ENCODE measurements at regions not wholly inside any gene's neighbourhood (a gene's known extent, or its start where the extent isn't known, plus 50 kb on each side); places are given as distances from the start of the nearest gene placed in this dataset.

- H3K9ac ChIP-seq (ENCODE audit: low read depth in 1 of 2, low read length in 2 of 2) = no peak overlapping the region
- H3K4me1 ChIP-seq (ENCODE audit: control insufficient read depth in 1 of 2, insufficient read depth in 2 of 2, low read length in 2 of 2) = no peaks in the 10 kb centered on the region
- no peak overlapping the region for H3K27ac ChIP-seq (ENCODE audit: low read depth, low read length)
- H3K9me3 ChIP-seq (ENCODE audit: control insufficient read depth in 1 of 2, low read length in 2 of 2) = no peaks in the 10 kb centered on the region
- H3K36me3 ChIP-seq (ENCODE audit: control insufficient read depth in 1 of 2, insufficient read depth in 2 of 2, low read length in 2 of 2) = no peaks in the 10 kb centered on the region
- no peaks in the 10 kb centered on the region for H3K27me3 ChIP-seq (ENCODE audit: control insufficient read depth in 1 of 2, insufficient read depth in 2 of 2, low read length in 2 of 2)
- no peak overlapping the region for H3K4me3 ChIP-seq (ENCODE audit: low read depth in 1 of 2, low read length in 2 of 2)
Observed at GRCh38 chr4:79689740-79690139, 281.7 kb upstream of the GK2 start.

GRCh38 chr4:79688691-79689090, 280.7 kb upstream of the GK2 start:
- Histone ChIP-seq H3K36me3 (ENCODE audit: control insufficient read depth in 1 of 2, insufficient read depth in 2 of 2, low read length in 2 of 2) (no peaks in the 10 kb centered on the region), H3K4me1 (ENCODE audit: control insufficient read depth in 1 of 2, insufficient read depth in 2 of 2, low read length in 2 of 2) (no peaks in the 10 kb centered on the region), H3K27ac (ENCODE audit: low read depth, low read length) (no peak overlapping the region), H3K9ac (ENCODE audit: low read depth in 1 of 2, low read length in 2 of 2) (no peak overlapping the region), H3K27me3 (ENCODE audit: control insufficient read depth in 1 of 2, insufficient read depth in 2 of 2, low read length in 2 of 2) (no peaks in the 10 kb centered on the region), H3K9me3 (ENCODE audit: control insufficient read depth in 1 of 2, low read length in 2 of 2) (no peaks in the 10 kb centered on the region), H3K4me3 (ENCODE audit: low read depth in 1 of 2, low read length in 2 of 2) (no peak overlapping the region)

GRCh38 chr4:79687006-79687405, 279.0 kb upstream of the GK2 start:
- Histone ChIP-seq H3K4me3 (ENCODE audit: low read depth in 1 of 2, low read length in 2 of 2) (no peak overlapping the region), H3K4me1 (ENCODE audit: control insufficient read depth in 1 of 2, insufficient read depth in 2 of 2, low read length in 2 of 2) (no peaks in the 10 kb centered on the region), H3K36me3 (ENCODE audit: control insufficient read depth in 1 of 2, insufficient read depth in 2 of 2, low read length in 2 of 2) (no peaks in the 10 kb centered on the region), H3K9ac (ENCODE audit: low read depth in 1 of 2, low read length in 2 of 2) (no peak overlapping the region), H3K9me3 (ENCODE audit: control insufficient read depth in 1 of 2, low read length in 2 of 2) (no peaks in the 10 kb centered on the region), H3K27ac (ENCODE audit: low read depth, low read length) (no peak overlapping the region), H3K27me3 (ENCODE audit: control insufficient read depth in 1 of 2, insufficient read depth in 2 of 2, low read length in 2 of 2) (no peaks in the 10 kb centered on the region)

- H3K36me3 ChIP-seq (ENCODE audit: control insufficient read depth in 1 of 2, insufficient read depth in 2 of 2, low read length in 2 of 2) = no peaks in the 10 kb centered on the region
- H3K27ac ChIP-seq (ENCODE audit: low read depth, low read length) = no peak overlapping the region
- no peaks in the 10 kb centered on the region for H3K4me1 ChIP-seq (ENCODE audit: control insufficient read depth in 1 of 2, insufficient read depth in 2 of 2, low read length in 2 of 2)
- H3K27me3 ChIP-seq (ENCODE audit: control insufficient read depth in 1 of 2, insufficient read depth in 2 of 2, low read length in 2 of 2) = no peaks in the 10 kb centered on the region
- no peak overlapping the region for H3K4me3 ChIP-seq (ENCODE audit: low read depth in 1 of 2, low read length in 2 of 2)
- no peaks in the 10 kb centered on the region for H3K9me3 ChIP-seq (ENCODE audit: control insufficient read depth in 1 of 2, low read length in 2 of 2)
- no peak overlapping the region for H3K9ac ChIP-seq (ENCODE audit: low read depth in 1 of 2, low read length in 2 of 2)
Observed at GRCh38 chr4:79685542-79685941, 277.5 kb upstream of the GK2 start.

GRCh38 chr4:79684516-79684915, 276.5 kb upstream of the GK2 start:
- no peaks in the 10 kb centered on the region for H3K4me1 ChIP-seq (ENCODE audit: control insufficient read depth in 1 of 2, insufficient read depth in 2 of 2, low read length in 2 of 2)
- H3K9me3 ChIP-seq (ENCODE audit: control insufficient read depth in 1 of 2, low read length in 2 of 2) = no peaks in the 10 kb centered on the region
- no peak overlapping the region for H3K4me3 ChIP-seq (ENCODE audit: low read depth in 1 of 2, low read length in 2 of 2)
- no peaks in the 10 kb centered on the region for H3K27me3 ChIP-seq (ENCODE audit: control insufficient read depth in 1 of 2, insufficient read depth in 2 of 2, low read length in 2 of 2)
- H3K9ac ChIP-seq (ENCODE audit: low read depth in 1 of 2, low read length in 2 of 2) = no peak overlapping the region
- no peak overlapping the region for H3K27ac ChIP-seq (ENCODE audit: low read depth, low read length)
- no peaks in the 10 kb centered on the region for H3K36me3 ChIP-seq (ENCODE audit: control insufficient read depth in 1 of 2, insufficient read depth in 2 of 2, low read length in 2 of 2)

- Histone ChIP-seq H3K27me3 (ENCODE audit: control insufficient read depth in 1 of 2, insufficient read depth in 2 of 2, low read length in 2 of 2) (no peaks in the 10 kb centered on the region), H3K4me1 (ENCODE audit: control insufficient read depth in 1 of 2, insufficient read depth in 2 of 2, low read length in 2 of 2) (no peaks in the 10 kb centered on the region), H3K36me3 (ENCODE audit: control insufficient read depth in 1 of 2, insufficient read depth in 2 of 2, low read length in 2 of 2) (no peaks in the 10 kb centered on the region), H3K4me3 (ENCODE audit: low read depth in 1 of 2, low read length in 2 of 2) (no peak overlapping the region), H3K27ac (ENCODE audit: low read depth, low read length) (no peak overlapping the region), H3K9ac (ENCODE audit: low read depth in 1 of 2, low read length in 2 of 2) (no peak overlapping the region), H3K9me3 (ENCODE audit: control insufficient read depth in 1 of 2, low read length in 2 of 2) (no peaks in the 10 kb centered on the region)
Observed at GRCh38 chr4:79682801-79683530, 274.9 kb upstream of the GK2 start.

GRCh38 chr4:79682161-79682560, 274.1 kb upstream of the GK2 start:
- no peak overlapping the region for H3K4me3 ChIP-seq (ENCODE audit: low read depth in 1 of 2, low read length in 2 of 2)
- H3K27me3 ChIP-seq (ENCODE audit: control insufficient read depth in 1 of 2, insufficient read depth in 2 of 2, low read length in 2 of 2) = no peaks in the 10 kb centered on the region
- H3K36me3 ChIP-seq (ENCODE audit: control insufficient read depth in 1 of 2, insufficient read depth in 2 of 2, low read length in 2 of 2) = no peaks in the 10 kb centered on the region
- no peaks in the 10 kb centered on the region for H3K9me3 ChIP-seq (ENCODE audit: control insufficient read depth in 1 of 2, low read length in 2 of 2)
- no peak overlapping the region for H3K9ac ChIP-seq (ENCODE audit: low read depth in 1 of 2, low read length in 2 of 2)
- H3K27ac ChIP-seq (ENCODE audit: low read depth, low read length) = no peak overlapping the region
- H3K4me1 ChIP-seq (ENCODE audit: control insufficient read depth in 1 of 2, insufficient read depth in 2 of 2, low read length in 2 of 2) = no peaks in the 10 kb centered on the region

GRCh38 chr4:79679859-79680258, 271.8 kb upstream of the GK2 start:
- Histone ChIP-seq H3K4me3 (ENCODE audit: low read depth in 1 of 2, low read length in 2 of 2) (no peak overlapping the region), H3K9me3 (ENCODE audit: control insufficient read depth in 1 of 2, low read length in 2 of 2) (no peaks in the 10 kb centered on the region), H3K27ac (ENCODE audit: low read depth, low read length) (no peak overlapping the region)

GRCh38 chr4:79678472-79679202, 270.6 kb upstream of the GK2 start:
- H3K36me3 ChIP-seq (ENCODE audit: control insufficient read depth in 1 of 2, insufficient read depth in 2 of 2, low read length in 2 of 2) = no peaks in the 10 kb centered on the region
- H3K27ac ChIP-seq (ENCODE audit: low read depth, low read length) = no peak overlapping the region
- no peaks in the 10 kb centered on the region for H3K4me1 ChIP-seq (ENCODE audit: control insufficient read depth in 1 of 2, insufficient read depth in 2 of 2, low read length in 2 of 2)
- H3K9ac ChIP-seq (ENCODE audit: low read depth in 1 of 2, low read length in 2 of 2) = no peak overlapping the region
- no peaks in the 10 kb centered on the region for H3K27me3 ChIP-seq (ENCODE audit: control insufficient read depth in 1 of 2, insufficient read depth in 2 of 2, low read length in 2 of 2)
- no peak overlapping the region for H3K4me3 ChIP-seq (ENCODE audit: low read depth in 1 of 2, low read length in 2 of 2)
- H3K9me3 ChIP-seq (ENCODE audit: control insufficient read depth in 1 of 2, low read length in 2 of 2) = no peaks in the 10 kb centered on the region

More at GRCh38 chr4:79679859-79680258, 271.8 kb upstream of the GK2 start:
- Histone ChIP-seq H3K9ac (ENCODE audit: low read depth in 1 of 2, low read length in 2 of 2) (no peak overlapping the region), H3K4me1 (ENCODE audit: control insufficient read depth in 1 of 2, insufficient read depth in 2 of 2, low read length in 2 of 2) (no peaks in the 10 kb centered on the region), H3K36me3 (ENCODE audit: control insufficient read depth in 1 of 2, insufficient read depth in 2 of 2, low read length in 2 of 2) (no peaks in the 10 kb centered on the region), H3K27me3 (ENCODE audit: control insufficient read depth in 1 of 2, insufficient read depth in 2 of 2, low read length in 2 of 2) (no peaks in the 10 kb centered on the region)

GRCh38 chr4:79676705-79677104, 268.7 kb upstream of the GK2 start:
- Histone ChIP-seq H3K36me3 (ENCODE audit: control insufficient read depth in 1 of 2, insufficient read depth in 2 of 2, low read length in 2 of 2) (no peaks in the 10 kb centered on the region), H3K9ac (ENCODE audit: low read depth in 1 of 2, low read length in 2 of 2) (no peak overlapping the region), H3K4me1 (ENCODE audit: control insufficient read depth in 1 of 2, insufficient read depth in 2 of 2, low read length in 2 of 2) (no peaks in the 10 kb centered on the region), H3K27me3 (ENCODE audit: control insufficient read depth in 1 of 2, insufficient read depth in 2 of 2, low read length in 2 of 2) (no peaks in the 10 kb centered on the region), H3K27ac (ENCODE audit: low read depth, low read length) (no peak overlapping the region), H3K4me3 (ENCODE audit: low read depth in 1 of 2, low read length in 2 of 2) (no peak overlapping the region), H3K9me3 (ENCODE audit: control insufficient read depth in 1 of 2, low read length in 2 of 2) (no peaks in the 10 kb centered on the region)
